ENCODE measurements at regions not wholly inside any gene's neighbourhood (a gene's known extent, or its start where the extent isn't known, plus 50 kb on each side); places are given as distances from the start of the nearest gene placed in this dataset.

- no peak for DNase-seq
Measured at GRCh38 chr3:71847794-71848193, 62.8 kb upstream of the PROK2 start.

- no peak for DNase-seq
Measured at GRCh38 chr3:71846185-71846584, 61.2 kb upstream of the PROK2 start.

- no peak for DNase-seq
Measured at GRCh38 chr3:71843071-71843470, 58.1 kb upstream of the PROK2 start.

- DNase-seq = no peak
Measured at GRCh38 chr3:71838406-71838805, 53.5 kb upstream of the PROK2 start.

Measured in activated effector memory CD4-positive, alpha-beta T cell treated with anti-CD3 and anti-CD28 coated beads, Interleukin-2, amount 50 U/mL, for 16 hours (primary cell).